Ovary (tissue), 3 donors: ENCODE measurements at regions not wholly inside any gene's neighbourhood (a gene's known extent, or its start where the extent isn't known, plus 50 kb on each side); places are given as distances from the start of the nearest gene placed in this dataset.

ENCODE experiments used
- CTCF ChIP-seq, 3 donors: fragments of 450-650 bp in 2 of 3; fragments of 200-600 bp in 1 of 3; IDR thresholded peaks; one replicate each; pipeline versions ENCODE4 v1.5.1 to v1.8.0; 2016 to 2022; ENCODE audit warnings: antibody characterized with exemption in 3 of 3, mild to moderate bottlenecking in 1 of 3
- POLR2A ChIP-seq: fragments of 450-650 bp; IDR thresholded peaks from one replicate; pipeline ENCODE4 v1.6.1; 2017; ENCODE audit warnings: antibody characterized with exemption, mild to moderate bottlenecking, moderate library complexity
- donor health status: DM: no; HTN: no; CAD: no.

DNA sequence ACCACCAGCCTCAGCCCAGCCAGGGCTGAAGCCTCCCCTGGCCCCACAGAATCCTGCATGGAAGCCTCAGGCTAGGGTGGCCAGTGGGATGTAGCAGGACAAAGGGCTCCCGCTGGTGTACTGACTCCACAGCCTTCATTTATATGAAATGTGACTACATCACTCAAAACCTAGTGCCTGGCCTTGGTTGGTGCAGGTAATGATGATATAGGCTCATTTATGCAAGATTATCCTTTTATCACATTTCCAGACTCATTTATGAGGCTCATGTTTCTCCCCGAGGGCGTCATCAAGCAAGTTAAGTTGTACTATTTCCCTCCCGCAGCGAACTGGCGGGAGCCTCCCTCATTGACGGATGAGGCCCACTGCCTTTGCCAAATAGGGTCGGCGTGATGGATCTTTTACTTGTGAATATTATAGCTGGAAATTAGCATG is 179.1 kb upstream of the SMAD3 start:
- TF ChIP-seq POLR2A: no peak
- TF ChIP-seq CTCF (IDR thresholded peaks at IDR 0.05): no peak
